ENCODE measurements at regions not wholly inside any gene's neighbourhood (a gene's known extent, or its start where the extent isn't known, plus 50 kb on each side); places are given as distances from the start of the nearest gene placed in this dataset.

DNA sequence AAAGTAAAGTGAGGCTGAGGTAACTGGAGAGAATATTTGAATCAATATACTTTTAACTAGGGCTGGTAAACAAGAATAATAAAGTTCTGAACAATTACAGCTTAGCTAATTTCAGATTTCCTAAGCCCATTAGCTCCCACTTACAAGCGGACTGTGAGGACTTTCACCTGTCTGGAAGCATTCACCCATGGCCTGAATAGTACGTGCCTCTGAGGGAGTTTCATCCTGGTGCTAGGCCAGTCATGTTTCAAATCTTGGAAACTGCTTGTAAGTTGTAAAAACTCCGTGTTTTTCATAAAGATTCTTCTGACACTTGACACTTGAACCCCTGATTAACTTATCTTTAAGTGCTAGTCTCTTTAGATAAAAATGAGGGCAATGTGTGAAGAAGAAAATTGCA, 975.2 kb upstream of the GHITM start:
- DNase-seq (ENCODE audit: low spot score) = no peak

DNA sequence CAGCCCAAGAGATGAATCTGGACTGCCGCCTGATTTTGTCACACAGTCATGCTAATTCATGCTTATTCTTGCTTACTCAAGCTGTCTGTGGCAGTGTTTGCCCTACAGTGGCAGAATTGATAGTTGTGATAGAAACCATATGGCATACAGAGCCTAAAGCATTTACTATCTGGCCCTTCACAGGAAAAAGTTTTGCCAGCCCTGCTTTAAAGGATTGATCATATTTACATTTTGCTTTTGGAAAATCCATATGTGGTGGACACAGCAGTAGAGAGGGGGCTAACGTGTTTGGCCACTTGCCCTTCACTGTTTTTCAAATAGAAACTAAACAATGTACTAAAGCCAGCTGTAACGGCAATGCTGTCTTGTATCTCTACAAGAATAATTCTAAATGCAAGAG, 974.0 kb upstream of the GHITM start:
- no peak for DNase-seq (ENCODE audit: low spot score)

DNA sequence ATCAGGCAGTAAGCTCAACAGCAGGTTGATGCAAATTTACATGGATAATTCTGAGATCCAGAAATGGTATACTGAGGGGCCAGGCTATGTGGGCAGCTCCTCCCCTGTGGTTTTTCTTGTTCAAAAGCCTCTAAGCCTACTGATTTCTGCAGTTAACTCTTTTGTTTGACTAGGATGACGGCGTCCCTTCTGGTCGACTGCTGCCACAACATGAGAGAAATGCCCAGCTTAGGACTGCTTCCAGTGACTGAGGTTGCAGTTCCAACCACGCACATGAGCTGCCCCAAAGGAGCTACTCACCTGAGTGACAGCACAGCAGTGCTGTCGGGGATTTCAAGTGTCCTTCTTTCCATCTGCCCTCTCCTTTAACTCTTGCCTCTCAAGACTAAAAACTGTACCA, 973.0 kb upstream of the GHITM start:
- no peak for DNase-seq (ENCODE audit: low spot score)

DNA sequence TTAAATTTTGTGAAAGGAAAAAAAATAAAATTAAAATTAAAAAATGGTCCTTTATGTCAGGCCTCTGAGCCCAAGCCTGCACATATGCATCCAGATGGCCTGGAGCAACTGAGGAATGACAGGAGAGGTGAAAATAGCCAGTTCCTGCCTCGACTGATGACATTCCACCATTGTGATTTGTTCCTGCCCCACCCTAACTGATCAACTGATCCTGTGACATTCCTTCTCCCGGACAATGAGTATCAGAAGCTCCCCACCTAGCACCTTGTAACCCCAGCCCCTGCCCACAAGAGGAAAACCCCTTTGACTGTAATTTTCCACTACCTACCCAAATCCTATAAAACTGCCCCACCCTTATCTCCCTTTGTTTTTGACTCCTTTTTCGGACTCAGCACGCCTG, 972.2 kb upstream of the GHITM start:
- no peak for DNase-seq (ENCODE audit: low spot score)

DNA sequence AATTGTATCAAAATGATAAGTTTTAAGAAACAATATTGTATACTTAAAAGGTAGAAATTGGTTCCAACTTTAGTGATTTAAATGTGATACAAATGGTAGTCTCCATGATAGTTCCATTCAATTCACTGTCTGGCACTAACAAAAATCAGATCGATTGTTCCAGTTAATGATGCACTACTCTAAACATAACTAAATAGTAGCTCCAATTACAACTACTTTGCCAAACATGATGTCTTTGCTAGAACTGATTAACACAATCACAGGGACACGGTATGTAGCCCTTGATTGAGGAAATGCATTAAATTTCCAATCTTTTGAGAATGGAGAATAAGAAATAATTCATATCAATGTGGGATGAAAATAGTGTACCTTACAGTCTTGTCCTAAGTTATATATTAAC, 962.4 kb upstream of the GHITM start:
- no peak for DNase-seq (ENCODE audit: low spot score)

DNA sequence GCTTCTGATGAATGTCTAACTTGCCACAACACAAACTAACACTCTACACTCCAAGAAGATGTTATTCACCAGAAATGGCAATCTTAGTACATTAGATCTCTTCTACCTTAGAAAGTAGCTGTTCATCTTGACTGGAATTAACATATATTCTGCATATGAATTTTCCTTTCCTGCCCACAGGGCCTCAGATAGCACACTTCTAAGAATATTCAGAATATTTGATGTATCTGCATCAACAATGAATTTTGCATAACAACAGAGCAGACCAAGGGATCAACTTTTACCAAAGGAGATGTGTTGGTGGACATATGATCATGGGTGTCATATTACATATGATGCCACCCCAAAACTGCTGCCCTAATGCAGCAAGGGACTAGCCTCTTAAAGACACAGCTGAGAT, 960.8 kb upstream of the GHITM start:
- DNase-seq (ENCODE audit: low spot score) = no peak

DNA sequence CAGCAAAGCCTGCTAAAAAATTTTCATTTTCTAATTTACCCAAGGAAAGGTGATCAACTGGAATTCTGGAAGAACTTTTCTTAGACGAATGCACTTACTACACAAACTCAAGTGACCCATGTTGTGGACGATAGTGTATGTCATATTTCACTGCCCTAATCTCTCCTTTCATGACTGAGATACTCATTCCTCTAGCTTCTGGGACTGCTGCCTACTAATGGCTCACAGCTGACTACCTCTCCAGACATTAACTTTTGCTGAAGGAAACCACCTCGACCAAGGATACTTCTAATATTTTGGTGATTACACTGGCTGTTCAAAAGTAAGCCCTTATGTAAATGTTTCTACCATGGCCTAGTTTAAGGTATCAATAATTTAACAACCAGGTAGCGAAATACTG, 959.9 kb upstream of the GHITM start:
- no peak for DNase-seq (ENCODE audit: low spot score)

DNA sequence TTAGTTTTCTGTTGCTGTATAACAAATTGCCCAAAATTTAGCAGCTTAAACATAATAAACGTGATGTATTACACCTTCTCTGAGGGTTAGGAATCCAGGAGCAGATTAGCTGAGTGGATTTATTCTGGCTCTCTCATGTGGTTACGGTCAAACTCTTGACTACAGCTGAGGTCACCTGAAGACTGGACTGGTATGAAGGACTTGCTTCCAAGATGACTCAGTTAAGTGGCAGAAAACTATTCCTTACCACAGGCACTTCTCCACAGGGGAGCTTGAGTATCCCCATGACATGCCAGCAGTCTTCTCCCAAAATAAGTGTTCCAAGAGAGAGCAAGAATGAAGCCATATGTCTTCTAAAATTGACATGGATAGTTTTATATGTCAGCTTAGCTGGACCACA, 957.2 kb upstream of the GHITM start:
- no peak for DNase-seq (ENCODE audit: low spot score)

DNA sequence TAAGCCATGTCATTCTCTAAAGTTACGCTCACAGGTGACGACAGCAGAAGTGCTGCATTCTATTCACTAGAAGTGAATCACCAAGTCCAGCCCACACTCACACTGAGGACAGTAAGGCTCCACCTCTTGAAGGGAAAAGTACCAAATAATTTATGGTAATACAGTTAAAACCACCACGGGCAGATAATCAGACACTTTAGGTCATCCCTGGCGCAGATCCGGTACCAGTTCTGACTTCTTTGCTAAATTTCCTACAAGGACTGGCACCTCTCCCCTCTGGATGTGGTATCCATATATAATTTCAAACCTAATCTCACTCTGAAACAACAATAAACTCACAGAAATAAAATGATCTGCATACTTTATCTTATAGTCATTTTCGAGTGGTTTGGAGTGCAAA, 954.7 kb upstream of the GHITM start:
- DNase-seq (ENCODE audit: low spot score) = no peak

DNA sequence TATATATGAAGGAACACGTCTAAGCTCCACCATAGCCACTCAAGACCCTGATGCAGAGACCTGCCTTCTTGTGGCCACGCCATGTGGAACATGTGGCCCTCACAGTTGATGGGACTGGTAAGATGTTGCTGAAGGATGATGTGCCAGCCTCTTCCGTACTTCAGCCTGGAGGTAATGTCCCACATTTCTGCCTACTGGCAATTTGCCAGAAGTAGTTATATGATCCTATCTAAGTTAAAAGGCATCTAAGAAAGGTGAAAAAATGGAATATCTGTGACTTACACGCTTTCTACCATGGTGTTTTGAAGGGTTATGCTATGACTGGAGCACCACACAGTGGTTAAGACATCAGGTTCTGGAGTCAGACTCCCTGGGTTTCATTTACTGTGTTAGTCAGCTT, 948.7 kb upstream of the GHITM start:
- no peak for DNase-seq (ENCODE audit: low spot score)

DNA sequence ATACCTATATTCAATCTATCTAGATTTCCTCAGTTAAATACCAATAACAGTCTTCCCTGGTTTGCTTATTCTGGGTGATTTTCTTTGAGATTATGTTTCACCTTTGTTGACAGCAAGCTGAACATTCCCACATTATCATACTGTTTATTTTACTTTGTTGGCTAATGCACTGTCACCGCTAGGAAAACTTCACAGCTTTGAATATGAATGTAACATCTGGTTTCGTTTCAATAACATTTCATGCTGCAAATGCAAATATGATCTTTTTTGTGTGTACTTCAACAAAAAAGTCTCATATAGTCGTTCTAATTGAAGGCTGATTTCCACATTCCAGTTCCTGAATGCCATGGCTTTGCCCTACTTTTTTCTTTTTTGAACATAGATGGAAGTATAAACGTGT, 946.3 kb upstream of the GHITM start:
- DNase-seq (ENCODE audit: low spot score) = no peak

DNA sequence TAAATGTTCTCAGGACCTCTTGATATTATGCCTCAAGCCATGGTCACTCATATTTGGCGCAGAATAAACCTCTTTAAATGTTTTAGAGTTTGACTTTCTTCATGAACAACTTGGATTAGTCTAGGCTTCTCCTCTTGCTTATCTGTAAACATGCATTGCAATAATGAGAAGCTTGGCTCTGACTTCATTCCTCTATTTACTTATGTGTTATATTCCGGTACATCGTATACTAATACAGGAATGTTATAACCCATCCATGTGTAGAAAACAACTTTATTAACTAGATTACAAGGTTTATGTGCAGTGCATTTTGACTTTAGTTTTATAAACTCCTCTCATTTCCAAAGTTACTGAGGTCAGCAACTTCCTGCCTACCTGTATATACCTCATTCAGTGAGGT, 944.3 kb upstream of the GHITM start:
- no peak for DNase-seq (ENCODE audit: low spot score)

DNA sequence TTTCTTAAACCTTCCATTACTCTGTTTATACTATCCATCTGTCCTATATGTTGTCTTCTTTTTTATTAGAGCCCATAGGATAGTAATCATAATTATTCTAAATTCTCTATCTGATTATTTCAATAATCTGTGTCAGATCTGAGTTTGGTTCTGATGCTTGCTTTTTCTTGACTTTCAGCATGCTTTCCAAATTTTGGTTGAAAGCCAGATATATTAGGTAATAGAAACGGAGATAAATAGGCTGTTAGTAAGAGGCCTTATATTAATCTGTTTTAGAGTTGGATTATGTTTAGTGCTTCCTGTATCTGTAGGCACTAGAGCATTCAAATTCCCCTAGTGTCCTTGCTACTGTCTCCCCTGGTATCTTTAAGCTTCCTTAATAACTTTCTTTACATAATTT, 939.9 kb upstream of the GHITM start:
- DNase-seq (ENCODE audit: low spot score) = no peak

DNA sequence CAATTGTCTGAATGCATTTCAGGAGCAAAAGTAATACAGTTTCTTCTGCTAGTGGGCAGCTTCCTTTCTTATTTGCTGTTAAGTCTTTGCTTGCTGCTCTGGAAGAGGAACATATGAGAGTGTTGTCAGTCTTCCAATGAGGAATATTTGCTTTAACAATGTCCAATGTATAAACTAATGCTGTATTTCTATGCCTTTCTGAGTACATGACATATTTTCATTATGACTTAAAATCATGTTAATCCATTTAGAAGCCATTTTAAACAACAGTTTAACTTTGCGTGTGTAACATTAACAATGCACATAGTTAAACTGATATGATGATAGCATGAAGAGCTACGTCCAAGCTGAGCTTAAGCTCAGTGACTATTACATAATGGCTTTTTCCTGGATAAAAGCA, 933.4 kb upstream of the GHITM start:
- DNase-seq (ENCODE audit: low spot score) = no peak

DNA sequence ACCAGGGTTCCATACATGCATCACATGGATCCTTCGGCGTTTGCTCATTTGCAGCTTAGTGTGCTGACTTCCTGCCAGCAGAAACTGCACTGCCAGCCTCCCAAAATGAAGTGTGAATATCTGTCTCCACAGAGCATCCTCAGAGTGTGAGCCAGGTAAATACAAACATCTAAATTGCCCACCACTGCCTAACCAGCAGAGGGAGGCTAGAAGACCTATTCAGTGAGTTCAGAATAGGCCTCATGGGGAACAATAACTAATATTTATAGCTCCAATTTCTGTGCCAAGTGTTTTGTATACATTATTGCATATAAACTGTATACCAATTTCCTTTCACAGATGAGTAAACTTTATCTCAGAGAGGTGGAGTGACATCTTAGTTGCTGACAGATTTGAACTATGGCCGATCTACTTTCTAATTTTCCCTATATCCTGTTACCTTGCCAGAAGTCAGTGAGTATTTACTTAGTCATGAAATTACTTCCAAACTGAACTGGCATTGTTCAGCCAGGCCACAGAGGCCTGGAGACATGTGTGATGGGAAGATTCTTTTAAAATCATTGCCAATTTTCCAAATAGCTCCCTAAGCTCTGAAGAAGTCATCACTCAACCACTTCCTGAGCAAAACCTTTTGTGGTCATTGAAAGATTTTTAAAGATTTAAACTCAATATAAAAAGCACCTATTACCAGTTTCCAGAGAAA, 926.5 kb upstream of the GHITM start:
- DNase-seq (ENCODE audit: low spot score) = no peak

DNA sequence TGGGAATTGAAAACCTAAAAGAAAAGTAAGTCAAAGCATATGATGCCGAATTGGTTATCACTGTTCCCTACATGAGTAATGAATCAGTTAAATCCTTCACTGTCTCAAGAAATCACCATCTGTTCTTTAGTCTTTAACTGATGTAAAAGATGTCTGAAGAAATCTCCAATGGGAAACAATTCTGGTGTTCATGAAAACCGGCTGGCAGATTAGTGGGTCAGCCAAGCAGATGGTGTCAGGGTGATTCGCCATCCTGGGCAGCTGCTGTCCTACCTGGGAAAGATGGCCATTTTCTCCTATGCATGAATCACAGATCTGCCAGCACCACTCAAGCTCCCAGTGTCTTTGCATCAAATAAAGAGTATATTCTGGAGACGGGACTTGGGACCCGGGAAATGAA, 925.2 kb upstream of the GHITM start:
- no peak for DNase-seq (ENCODE audit: low spot score)

DNA sequence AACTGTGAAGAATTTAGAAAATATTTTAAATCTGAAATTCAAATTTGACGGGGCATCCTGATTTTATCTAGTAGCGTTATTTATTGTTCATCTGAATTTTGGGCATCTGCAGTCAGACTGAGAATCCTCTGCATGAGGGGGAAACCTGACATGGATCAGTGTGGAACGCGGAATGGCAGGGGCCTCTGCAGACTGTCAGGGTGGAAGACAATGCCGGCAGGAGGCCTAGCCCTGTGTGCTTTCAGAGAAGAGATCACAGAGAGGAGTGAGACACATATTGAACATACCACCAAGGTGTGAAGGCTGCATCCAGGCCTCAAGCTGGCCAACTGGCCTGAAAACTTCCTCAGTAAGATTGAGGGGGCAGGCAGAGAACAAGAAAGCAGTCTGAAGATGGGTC, 921.1 kb upstream of the GHITM start:
- no peak for DNase-seq (ENCODE audit: low spot score)

DNA sequence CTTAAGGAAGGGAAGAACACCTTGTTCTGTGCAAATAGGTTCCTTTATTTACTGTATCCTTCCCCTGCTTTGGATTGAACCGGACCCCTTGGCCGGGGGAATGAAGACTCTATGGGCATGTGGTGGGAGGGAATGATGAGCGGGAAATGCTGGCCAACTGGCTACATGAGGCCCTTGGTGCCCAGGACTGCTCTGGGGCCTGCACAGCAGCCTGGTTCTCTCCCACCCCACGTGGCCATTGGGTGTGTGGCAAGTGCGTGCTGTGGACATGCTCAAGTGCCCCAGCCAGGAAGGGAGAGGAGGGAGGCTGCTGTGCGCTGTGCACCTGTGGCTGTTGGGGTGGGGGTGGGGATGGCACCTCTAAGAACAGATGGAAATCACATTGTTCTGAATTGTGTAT, 917.0 kb upstream of the GHITM start:
- DNase-seq (ENCODE audit: low spot score) = no peak

DNA sequence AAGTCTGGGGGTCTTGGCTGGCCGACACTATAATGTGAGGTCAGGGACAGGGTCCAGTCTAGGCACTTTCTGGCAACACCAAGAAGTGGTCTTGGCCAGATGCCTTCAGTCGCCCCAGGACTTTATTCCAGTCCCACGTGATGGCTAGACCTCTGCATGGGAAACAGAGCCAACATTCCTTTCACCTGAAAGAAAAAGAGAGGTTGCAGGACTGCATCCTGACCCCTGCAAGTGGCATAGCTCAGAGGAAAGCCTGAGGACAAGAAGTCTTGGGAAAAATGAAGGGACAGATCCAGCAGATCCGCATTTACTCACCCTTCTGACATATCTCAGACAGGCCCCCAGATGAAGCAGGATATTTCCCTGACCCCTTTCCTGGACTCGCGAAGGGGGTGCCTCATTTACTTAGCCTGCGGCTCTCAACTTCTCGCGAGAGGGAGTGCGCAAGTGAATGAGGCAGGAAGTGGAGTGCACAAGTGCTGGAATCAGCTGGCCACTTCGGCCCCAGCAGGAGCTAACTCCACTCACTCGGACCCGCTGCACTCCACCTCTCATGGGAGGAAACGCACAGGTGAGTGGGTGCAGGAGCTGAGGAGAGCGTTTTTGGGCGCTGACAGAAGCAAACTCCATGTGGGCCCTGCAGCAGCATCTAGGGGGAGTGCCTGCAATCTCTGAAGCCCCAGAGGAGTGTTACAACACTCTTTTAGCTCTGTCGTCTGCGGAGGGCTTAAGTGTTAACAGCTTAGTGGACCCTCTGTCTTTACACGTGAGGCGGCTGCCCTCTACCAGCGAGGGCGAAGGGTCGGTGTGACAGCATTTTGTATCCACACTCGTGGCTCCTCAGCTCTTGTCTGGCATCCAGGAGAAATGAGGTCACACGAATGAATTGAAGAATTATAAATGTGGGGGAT, 916.2 kb upstream of the GHITM start:
- DNase-seq (ENCODE audit: low spot score) = no peak

DNA sequence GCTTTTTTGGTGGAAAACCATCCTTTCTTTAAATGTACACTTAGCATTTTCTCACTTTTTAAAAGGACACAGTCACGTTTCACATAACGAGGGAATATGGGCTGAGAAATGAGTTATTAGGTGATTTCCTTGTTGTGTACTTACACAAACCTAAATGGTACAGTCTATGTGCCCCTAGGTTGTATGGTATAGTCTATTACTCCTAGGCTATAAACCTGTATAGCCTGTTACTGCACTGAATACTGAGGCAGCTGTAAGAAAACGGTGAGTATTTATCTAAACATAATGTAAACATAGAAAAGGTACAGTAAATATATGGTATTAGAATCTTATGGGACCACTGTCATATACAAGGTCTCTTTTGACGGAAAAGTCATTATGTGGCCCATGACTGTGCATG, 913.5 kb upstream of the GHITM start:
- DNase-seq (ENCODE audit: low spot score) = no peak

DNA sequence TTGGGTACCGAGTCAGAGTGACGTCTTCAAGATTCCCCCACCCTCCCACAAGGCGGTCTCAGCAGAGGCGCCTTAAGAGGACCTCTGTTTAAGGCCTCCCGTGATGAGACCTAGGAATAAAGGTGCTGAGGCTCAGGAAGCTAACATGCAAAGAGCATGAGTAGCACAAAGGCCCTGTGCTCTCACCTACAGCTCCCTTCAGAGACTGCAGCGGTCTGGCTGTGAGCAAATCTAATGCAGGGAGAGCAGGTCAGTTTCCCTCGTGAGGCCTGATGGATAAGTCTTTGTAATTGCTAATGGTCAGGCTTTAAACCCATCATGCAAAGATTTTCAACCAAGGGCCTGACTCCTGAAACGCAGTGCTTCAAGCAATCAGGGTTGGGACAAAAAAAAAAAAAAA, 909.3 kb upstream of the GHITM start:
- no peak for DNase-seq (ENCODE audit: low spot score)

DNA sequence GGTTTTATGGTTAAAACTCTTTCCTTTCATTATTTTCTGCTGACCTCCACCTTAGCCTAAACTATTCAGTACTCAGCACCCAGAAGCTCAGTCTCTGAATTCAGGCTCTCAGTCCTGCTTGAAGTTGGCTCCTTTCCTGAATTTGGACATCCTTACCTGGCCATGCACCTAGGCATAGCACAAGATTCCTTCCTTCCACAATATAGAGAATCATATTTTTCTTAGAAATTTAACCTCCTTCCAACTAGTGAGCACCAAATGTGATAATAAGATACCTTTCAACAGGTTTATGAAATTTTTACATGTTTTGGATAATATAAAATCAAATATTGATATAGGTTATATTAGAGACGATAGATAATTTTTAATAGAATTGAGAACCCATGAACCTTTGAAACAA, 905.6 kb upstream of the GHITM start:
- DNase-seq (ENCODE audit: low spot score) = no peak

DNA sequence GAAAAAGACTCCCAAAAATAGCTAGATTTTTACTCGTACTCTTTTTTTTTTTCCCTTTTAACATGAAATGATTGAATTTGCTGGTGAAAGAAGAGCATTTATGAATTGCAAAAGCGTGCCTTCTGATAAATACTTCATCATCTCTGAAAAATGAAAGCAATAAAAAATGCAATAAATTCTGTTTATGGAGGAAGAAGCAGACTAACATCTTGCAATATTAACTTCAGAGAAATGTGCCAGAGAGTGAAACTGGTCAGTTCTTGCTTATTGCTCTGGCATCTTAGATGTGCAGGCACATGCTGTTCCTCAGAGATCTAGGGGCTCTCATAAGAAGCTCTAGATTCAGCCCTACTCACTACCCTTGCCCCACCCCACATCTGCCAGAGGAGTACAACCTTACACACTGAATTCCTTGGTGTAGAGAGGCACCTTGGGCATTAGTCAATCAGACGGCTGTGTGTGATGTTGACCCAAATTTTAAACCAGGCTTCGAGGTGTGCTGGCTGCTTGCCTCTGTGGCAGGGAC, 891.1 kb upstream of the GHITM start:
- DNase-seq (ENCODE audit: low spot score) = no peak

DNA sequence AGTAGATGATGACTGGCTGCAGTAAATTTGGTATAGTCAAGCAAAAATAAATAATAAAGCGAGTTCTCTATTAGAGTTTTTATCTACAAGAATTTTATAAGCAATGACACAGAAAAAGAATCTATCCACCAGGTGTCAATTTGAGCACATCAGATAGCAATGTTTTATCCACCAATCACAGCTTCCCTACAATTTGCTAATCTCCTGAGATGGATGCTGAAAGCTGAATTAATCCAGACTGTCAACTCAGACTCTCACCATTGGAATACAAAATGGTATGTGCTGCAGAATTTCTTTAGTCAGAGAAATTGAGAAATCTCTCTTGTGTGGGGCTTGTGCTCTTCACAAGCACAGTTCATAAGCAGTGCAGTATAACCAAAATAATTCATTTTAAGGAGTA, 888.9 kb upstream of the GHITM start:
- DNase-seq (ENCODE audit: low spot score) = no peak

All from left forelimb (tissue), 1 donor.